Neural cell (in vitro differentiated cells): ENCODE measurements at regions not wholly inside any gene's neighbourhood (a gene's known extent, or its start where the extent isn't known, plus 50 kb on each side); places are given as distances from the start of the nearest gene placed in this dataset.

Experiments
- H2AFZ ChIP-seq: fragments of 200-600, 300-800 bp; sonication (generic), shearing (Covaris generic); 2 replicates; pipeline ENCODE4 v1.6.0; 2014; ENCODE audit warnings: low read depth, mild to moderate bottlenecking, antibody characterized with exemption, low read length, moderate library complexity
- H3F3A ChIP-seq: fragments of 200-600 bp; shearing (Covaris generic); 2 replicates; pipeline ENCODE4 v1.6.1; 2016; ENCODE audit warnings: mild to moderate bottlenecking, moderate library complexity, mixed read lengths, antibody characterized with exemption, low read length; ENCODE audit not compliant: insufficient read depth, poor library complexity, severe bottlenecking
- H3K27ac ChIP-seq: fragments of 200-600, 300-800 bp; sonication (generic), shearing (Covaris generic); 2 replicates; pipeline ENCODE4 v1.5.1; 2014; ENCODE audit warnings: mild to moderate bottlenecking, low read length, moderate library complexity
- H3K27me3 ChIP-seq: fragments of 300-800, 200-600 bp; sonication (generic), shearing (Covaris generic); 2 replicates; pipeline ENCODE4 v1.6.0; 2014; ENCODE audit warnings: mild to moderate bottlenecking, low read depth, low read length, moderate library complexity; ENCODE audit not compliant: insufficient read depth
- H3K36me3 ChIP-seq: fragments of 300-800, 200-600 bp; sonication (generic), shearing (Covaris generic); 2 replicates; pipeline ENCODE4 v1.5.1; 2014; ENCODE audit warnings: mild to moderate bottlenecking, antibody characterized with exemption, low read length, moderate library complexity; ENCODE audit not compliant: insufficient read depth
- H3K4me2 ChIP-seq: fragments of 300-800, 200-600 bp; sonication (generic), shearing (Covaris generic); 2 replicates; pipeline ENCODE4 v1.6.0; 2014; ENCODE audit warnings: mild to moderate bottlenecking, low read length
- H3K4me3 ChIP-seq: fragments of 300-800, 200-600 bp; sonication (generic), shearing (Covaris generic); 2 replicates; pipeline ENCODE4 v1.5.1; 2014; ENCODE audit warnings: mild to moderate bottlenecking, low read length, moderate library complexity
- H3K79me2 ChIP-seq: fragments of 200-600 bp; shearing (Covaris generic); replicated peaks from 2 replicates; pipeline ENCODE4 v1.6.0; 2014; ENCODE audit warnings: mild to moderate bottlenecking, low read length, moderate library complexity; ENCODE audit not compliant: insufficient read depth
- H3K9ac ChIP-seq: fragments of 300-800, 200-600 bp; sonication (generic), shearing (Covaris generic); 2 replicates; pipeline ENCODE4 v1.6.1; 2016; ENCODE audit warnings: mild to moderate bottlenecking, low read length, mixed read lengths
- H3K9me2 ChIP-seq: fragments of 200-600 bp; shearing (Covaris generic); 2 replicates; pipeline ENCODE4 v1.6.1; 2016; ENCODE audit warnings: mild to moderate bottlenecking, low read length, mixed read lengths; ENCODE audit not compliant: insufficient read depth
- H3K9me3 ChIP-seq: fragments of 200-600, 300-800 bp; sonication (generic), shearing (Covaris generic); 2 replicates; pipeline ENCODE4 v1.6.1; 2016; ENCODE audit warnings: mild to moderate bottlenecking, mixed run types, low read length, moderate library complexity, mixed read lengths
- H4K20me1 ChIP-seq: fragments of 200-600 bp; shearing (Covaris generic); 2 replicates; pipeline ENCODE4 v1.6.1; 2016; ENCODE audit warnings: mild to moderate bottlenecking, mixed run types; ENCODE audit not compliant: insufficient read depth
- EP300 ChIP-seq: fragments of 450-650 bp; conservative IDR thresholded peaks from 2 replicates; pipeline ENCODE4 v1.6.1; 2014; ENCODE audit warnings: antibody characterized with exemption, mild to moderate bottlenecking, moderate library complexity; ENCODE audit not compliant: poor library complexity, severe bottlenecking
- EZH2 ChIP-seq: fragments of 200-600, 300-800 bp; shearing (Covaris generic), sonication (generic); IDR thresholded peaks from 2 replicates; pipeline ENCODE4 v1.6.1; 2014; ENCODE audit warnings: antibody characterized with exemption, low read length, borderline replicate concordance, mild to moderate bottlenecking; ENCODE audit not compliant: insufficient read depth, poor library complexity, severe bottlenecking
- MXI1 ChIP-seq: fragments of 450-650 bp; conservative IDR thresholded peaks from 2 replicates; pipeline ENCODE4 v1.6.1; 2014; ENCODE audit warnings: antibody characterized with exemption, mild to moderate bottlenecking; ENCODE audit not compliant: poor library complexity, severe bottlenecking
- POLR2AphosphoS5 ChIP-seq: IDR thresholded peaks from 2 replicates; pipeline ENCODE4 v1.6.1; 2012
- RAD21 ChIP-seq: fragments of 450-650 bp; conservative IDR thresholded peaks from 2 replicates; pipeline ENCODE4 v1.6.1; 2014; ENCODE audit warnings: antibody characterized with exemption, mild to moderate bottlenecking, moderate library complexity
- SMC3 ChIP-seq: fragments of 450-650 bp; conservative IDR thresholded peaks from 2 replicates; pipeline ENCODE4 v1.6.1; 2014; ENCODE audit warnings: antibody characterized with exemption, mild to moderate bottlenecking, moderate library complexity; ENCODE audit not compliant: poor library complexity
- TAF1 ChIP-seq: IDR thresholded peaks from 2 replicates; pipeline ENCODE4 v1.6.1; 2012; ENCODE audit warnings: low read depth
- TF ChIP-seq, protein P1 (sequence below): IDR thresholded peaks from 2 replicates; pipeline ENCODE4 v1.6.1; 2012; ENCODE audit warnings: borderline replicate concordance
- TF ChIP-seq, protein P2 (sequence below): fragments of 450-650 bp; IDR thresholded peaks from 2 replicates; pipeline ENCODE4 v1.5.1; 2014; ENCODE audit warnings: antibody characterized with exemption, mild to moderate bottlenecking, moderate library complexity; ENCODE audit not compliant: poor library complexity, severe bottlenecking

DNA sequence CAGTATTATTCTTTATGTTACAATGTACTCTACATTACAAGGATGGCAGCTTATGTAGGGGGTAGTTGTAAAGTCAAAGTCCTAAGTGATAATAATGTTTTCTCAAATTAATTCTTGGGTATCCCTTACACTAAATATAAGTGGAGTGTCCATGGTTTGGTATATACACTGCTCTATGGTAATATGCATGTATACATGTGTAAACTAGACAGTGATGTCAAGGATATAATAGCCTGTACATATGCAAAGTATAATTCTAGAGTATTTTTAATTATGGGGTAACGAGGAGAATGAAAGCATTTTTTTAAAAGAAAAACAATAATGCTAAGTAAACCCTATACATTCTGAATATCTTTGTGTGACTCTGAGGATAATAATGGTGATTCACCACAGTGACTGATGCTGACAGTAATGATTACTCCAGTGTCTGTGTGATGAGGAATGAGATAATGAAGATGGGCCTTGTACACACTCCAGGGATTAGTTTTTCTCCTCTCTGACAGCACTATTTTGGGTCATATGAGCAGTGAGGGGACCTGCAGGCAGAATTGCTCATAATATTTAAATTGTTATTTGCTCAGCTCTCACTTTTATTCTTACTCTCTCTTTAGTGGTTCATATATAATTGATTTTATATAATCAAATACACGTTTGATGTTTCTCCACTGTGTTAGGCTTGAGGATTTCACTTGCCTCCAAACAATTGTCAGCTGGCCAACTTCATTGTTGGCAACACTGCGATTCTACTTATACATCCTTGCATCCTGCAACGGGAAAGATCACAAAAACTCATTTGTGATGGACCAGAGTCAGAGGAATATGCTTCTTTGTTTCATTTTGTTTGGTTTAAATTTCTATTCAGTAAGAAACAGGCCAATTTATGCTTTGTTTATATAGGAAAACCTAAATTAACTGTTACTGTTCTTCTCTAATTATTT, 88.2 kb downstream of the NREP start:
- H3K9ac ChIP-seq: no peak overlapping the region
- H3K27me3 ChIP-seq: no peaks in the 10 kb centered on the region
- no peaks in the 10 kb centered on the region for H3K36me3 ChIP-seq
- H3K4me3 ChIP-seq: peak overlapping the region; percentile 22
- H2AFZ ChIP-seq: no peak overlapping the region
- no peak overlapping the region for H3K27ac ChIP-seq
- H3K9me3 ChIP-seq: no peaks in the 10 kb centered on the region
- no peaks in the 10 kb centered on the region for H3K9me2 ChIP-seq
- TF ChIP-seq POLR2AphosphoS5 (peak; percentile 87), MXI1 (no peak), SMC3 (no peak), RAD21 (no peak), EZH2 (no peak), EP300 (peak; percentile 89)
- TF ChIP-seq, protein P1, sequence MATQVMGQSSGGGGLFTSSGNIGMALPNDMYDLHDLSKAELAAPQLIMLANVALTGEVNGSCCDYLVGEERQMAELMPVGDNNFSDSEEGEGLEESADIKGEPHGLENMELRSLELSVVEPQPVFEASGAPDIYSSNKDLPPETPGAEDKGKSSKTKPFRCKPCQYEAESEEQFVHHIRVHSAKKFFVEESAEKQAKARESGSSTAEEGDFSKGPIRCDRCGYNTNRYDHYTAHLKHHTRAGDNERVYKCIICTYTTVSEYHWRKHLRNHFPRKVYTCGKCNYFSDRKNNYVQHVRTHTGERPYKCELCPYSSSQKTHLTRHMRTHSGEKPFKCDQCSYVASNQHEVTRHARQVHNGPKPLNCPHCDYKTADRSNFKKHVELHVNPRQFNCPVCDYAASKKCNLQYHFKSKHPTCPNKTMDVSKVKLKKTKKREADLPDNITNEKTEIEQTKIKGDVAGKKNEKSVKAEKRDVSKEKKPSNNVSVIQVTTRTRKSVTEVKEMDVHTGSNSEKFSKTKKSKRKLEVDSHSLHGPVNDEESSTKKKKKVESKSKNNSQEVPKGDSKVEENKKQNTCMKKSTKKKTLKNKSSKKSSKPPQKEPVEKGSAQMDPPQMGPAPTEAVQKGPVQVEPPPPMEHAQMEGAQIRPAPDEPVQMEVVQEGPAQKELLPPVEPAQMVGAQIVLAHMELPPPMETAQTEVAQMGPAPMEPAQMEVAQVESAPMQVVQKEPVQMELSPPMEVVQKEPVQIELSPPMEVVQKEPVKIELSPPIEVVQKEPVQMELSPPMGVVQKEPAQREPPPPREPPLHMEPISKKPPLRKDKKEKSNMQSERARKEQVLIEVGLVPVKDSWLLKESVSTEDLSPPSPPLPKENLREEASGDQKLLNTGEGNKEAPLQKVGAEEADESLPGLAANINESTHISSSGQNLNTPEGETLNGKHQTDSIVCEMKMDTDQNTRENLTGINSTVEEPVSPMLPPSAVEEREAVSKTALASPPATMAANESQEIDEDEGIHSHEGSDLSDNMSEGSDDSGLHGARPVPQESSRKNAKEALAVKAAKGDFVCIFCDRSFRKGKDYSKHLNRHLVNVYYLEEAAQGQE: no peak
- TF ChIP-seq, protein P2, sequence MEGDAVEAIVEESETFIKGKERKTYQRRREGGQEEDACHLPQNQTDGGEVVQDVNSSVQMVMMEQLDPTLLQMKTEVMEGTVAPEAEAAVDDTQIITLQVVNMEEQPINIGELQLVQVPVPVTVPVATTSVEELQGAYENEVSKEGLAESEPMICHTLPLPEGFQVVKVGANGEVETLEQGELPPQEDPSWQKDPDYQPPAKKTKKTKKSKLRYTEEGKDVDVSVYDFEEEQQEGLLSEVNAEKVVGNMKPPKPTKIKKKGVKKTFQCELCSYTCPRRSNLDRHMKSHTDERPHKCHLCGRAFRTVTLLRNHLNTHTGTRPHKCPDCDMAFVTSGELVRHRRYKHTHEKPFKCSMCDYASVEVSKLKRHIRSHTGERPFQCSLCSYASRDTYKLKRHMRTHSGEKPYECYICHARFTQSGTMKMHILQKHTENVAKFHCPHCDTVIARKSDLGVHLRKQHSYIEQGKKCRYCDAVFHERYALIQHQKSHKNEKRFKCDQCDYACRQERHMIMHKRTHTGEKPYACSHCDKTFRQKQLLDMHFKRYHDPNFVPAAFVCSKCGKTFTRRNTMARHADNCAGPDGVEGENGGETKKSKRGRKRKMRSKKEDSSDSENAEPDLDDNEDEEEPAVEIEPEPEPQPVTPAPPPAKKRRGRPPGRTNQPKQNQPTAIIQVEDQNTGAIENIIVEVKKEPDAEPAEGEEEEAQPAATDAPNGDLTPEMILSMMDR: no peak
- no peaks in the 10 kb centered on the region for H3K79me2 ChIP-seq
- H3K4me2 ChIP-seq: no peak overlapping the region
- H4K20me1 ChIP-seq: no peaks in the 10 kb centered on the region
- H3F3A ChIP-seq: no peaks in the 10 kb centered on the region

DNA sequence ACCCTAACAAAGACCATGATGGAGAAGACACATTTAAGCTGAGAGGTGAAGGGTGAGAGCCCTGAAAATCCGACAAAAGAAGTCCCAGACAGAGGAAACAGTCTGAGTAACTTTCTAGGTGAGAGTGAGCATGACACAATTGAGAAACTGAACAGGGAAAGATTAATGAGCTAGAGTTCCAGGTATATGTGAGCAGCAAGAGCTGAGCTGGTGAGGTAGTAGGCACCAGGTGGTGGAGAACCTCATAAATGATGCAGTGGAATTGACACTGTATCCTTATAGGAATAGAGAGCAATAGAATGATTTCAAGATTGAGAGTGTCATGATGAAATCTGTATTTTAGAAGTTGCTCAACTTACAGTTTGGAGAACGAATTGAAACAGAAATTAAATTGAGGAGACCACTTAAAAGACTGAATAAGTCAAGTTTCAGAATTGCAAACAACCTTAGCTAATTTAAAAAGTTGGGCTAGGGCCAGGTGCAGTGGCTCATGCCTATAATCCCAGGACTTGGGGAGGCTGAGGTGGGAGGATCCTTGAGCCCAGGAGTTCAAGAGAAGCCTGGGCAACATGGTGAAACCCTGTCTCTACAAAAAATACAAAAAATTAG, 89.8 kb downstream of the NREP start:
- no peaks in the 10 kb centered on the region for H3K36me3 ChIP-seq
- no peak overlapping the region for H3K27ac ChIP-seq
- H2AFZ ChIP-seq: no peak overlapping the region
- no peaks in the 10 kb centered on the region for H3F3A ChIP-seq
- no peak overlapping the region for H3K9ac ChIP-seq
- no peaks in the 10 kb centered on the region for H4K20me1 ChIP-seq
- no peak for TF ChIP-seq POLR2AphosphoS5
- TF ChIP-seq EP300: no peak
- no peak for TF ChIP-seq MXI1
- TF ChIP-seq, protein P2: no peak
- TF ChIP-seq EZH2: no peak
- no peak for TF ChIP-seq TAF1
- TF ChIP-seq RAD21: no peak
- TF ChIP-seq SMC3: no peak
- TF ChIP-seq, protein P1: no peak
- no peak overlapping the region for H3K4me2 ChIP-seq
- no peaks in the 10 kb centered on the region for H3K9me2 ChIP-seq
- no peaks in the 10 kb centered on the region for H3K27me3 ChIP-seq
- no peaks in the 10 kb centered on the region for H3K9me3 ChIP-seq
- no peaks in the 10 kb centered on the region for H3K79me2 ChIP-seq
- H3K4me3 ChIP-seq: no peak overlapping the region
